GM10266 (cell line): ENCODE measurements at regions not wholly inside any gene's neighbourhood (a gene's known extent, or its start where the extent isn't known, plus 50 kb on each side); places are given as distances from the start of the nearest gene placed in this dataset.

ENCODE experiments used
- DNase-seq: peaks from one replicate; pipeline ENCODE4 v3.0.0; 2012; ENCODE audit errors: extremely low spot score
- TF ChIP-seq, protein P1 (sequence below): IDR thresholded peaks from 2 replicates; pipeline ENCODE4 v1.5.1; 2012; ENCODE audit warnings: mild to moderate bottlenecking, low read depth; ENCODE audit not compliant: control insufficient read depth, insufficient read depth; ENCODE audit errors: missing control alignments

DNA sequence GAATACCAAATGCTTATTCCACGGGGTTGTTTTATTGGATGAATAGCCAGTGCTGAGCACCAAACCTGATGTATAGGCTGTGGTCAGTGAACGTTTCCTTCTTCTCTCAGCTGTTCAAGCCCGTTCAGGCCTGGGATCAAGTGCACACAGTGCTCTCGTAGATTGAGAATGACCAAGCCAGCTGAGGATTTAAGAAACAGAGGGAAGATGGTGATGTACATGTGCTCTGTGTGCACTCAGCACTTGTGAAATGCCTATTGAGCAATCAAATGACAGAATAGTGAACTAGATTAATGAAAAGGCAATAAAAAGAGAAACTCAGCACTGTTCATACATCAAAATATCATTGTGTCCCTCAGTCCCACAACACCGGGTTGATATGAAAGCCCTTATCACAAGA lies 302.5 kb downstream of the BMPER start:
- TF ChIP-seq, protein P1, sequence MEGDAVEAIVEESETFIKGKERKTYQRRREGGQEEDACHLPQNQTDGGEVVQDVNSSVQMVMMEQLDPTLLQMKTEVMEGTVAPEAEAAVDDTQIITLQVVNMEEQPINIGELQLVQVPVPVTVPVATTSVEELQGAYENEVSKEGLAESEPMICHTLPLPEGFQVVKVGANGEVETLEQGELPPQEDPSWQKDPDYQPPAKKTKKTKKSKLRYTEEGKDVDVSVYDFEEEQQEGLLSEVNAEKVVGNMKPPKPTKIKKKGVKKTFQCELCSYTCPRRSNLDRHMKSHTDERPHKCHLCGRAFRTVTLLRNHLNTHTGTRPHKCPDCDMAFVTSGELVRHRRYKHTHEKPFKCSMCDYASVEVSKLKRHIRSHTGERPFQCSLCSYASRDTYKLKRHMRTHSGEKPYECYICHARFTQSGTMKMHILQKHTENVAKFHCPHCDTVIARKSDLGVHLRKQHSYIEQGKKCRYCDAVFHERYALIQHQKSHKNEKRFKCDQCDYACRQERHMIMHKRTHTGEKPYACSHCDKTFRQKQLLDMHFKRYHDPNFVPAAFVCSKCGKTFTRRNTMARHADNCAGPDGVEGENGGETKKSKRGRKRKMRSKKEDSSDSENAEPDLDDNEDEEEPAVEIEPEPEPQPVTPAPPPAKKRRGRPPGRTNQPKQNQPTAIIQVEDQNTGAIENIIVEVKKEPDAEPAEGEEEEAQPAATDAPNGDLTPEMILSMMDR = no peak
- no peak for DNase-seq

DNA sequence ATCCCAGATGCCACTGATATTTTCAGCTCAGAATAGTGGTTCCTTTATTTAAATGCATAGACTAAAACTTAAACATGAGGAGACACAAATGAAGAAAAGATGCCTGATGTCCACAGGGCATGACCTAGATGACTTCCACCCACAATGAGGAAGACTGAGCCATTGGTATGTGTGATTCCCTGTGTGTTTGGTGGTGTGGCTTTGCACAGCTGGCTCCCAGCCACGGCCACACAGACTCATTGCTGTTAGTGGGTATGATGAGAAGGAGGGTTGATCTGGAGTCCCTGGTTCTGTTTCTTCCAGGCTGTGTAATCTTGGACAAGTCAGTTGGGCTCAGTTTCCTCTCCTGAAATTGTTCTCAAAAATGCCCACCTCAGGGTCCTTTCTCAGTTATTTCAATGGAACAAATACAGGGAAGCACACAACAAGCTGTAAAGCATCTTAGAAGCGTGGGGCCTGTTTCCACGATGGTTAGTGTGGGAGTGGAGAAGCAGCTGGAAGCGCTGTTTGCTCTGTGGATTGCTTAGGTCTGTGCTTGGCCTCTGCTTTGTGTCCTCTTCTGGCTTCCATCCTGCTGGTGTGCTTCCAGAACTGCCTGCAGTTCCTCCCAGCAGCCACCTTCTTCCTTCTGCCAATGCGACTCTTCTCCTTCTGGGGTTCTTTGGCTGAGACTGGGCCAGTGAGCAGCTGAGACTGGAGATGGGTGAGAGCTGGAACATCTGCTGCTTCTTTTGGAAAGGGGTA lies 303.7 kb downstream of the BMPER start:
- no peak for DNase-seq
- TF ChIP-seq, protein P1 = no peak

DNA sequence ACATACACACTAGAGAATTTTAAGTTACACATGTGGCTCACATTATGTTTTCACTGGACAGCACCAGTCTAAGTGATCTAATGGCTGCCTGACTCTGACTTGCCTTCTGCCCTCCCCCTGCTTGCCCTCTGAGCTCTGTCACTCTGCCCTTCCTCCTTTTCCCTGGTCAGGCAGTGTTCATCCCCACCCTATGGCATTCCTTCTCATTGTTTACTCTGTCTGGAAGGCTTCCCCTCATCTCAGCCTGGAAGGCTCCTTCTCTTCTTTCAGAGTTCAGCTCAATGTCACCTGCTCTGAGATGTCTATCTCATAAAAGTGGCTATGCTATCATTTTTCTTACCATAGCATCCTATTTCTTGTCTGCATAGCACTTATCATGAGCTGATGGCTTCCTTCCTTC lies 305.7 kb downstream of the BMPER start:
- TF ChIP-seq, protein P1 = no peak
- DNase-seq = no peak

DNA sequence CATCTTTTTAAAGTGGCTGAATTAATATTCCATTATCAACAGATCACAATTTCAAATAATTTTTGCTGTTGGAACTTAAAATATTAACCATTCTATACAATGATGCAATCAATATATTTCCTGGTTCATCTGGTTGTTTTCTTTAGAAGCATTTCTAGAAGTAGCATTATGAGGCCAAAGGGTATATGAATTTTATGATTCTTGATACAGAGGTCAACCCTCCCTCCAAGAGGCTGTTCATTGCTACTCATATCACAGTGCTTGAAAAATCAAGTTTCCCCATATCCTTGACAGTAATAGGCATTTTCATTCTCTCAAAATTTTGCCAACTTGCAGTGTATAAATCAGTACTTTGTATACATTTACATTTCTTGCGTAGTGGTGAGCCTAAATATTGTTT lies 312.6 kb downstream of the BMPER start:
- TF ChIP-seq, protein P1 = no peak
- DNase-seq = no peak

DNA sequence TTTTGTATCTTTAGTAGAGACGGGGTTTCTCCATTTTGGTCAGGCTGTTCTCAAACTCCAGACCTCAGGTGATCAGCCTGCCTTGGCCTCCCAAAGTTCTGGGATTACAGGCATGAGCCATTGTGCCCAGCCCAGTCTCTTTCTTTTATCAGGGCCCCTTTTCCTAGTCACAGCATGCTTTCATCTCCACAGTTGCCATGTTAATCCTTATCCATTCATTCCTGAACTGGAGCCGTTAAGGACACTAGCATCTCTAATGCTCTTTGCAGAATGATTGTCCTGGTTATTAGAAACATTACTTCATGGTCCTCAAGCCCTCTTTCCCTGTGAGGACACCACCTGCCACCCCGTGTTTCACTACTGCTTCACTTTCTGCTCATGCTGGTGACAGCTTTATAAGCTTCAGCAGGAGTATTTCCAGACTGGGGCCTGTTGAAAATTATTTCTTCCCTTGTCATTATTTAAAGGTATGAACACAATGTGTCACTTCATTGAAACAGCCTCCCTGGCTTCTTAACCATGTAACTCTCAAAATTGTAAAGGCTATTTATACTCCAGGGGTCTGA lies 313.9 kb downstream of the BMPER start:
- DNase-seq = no peak

DNA sequence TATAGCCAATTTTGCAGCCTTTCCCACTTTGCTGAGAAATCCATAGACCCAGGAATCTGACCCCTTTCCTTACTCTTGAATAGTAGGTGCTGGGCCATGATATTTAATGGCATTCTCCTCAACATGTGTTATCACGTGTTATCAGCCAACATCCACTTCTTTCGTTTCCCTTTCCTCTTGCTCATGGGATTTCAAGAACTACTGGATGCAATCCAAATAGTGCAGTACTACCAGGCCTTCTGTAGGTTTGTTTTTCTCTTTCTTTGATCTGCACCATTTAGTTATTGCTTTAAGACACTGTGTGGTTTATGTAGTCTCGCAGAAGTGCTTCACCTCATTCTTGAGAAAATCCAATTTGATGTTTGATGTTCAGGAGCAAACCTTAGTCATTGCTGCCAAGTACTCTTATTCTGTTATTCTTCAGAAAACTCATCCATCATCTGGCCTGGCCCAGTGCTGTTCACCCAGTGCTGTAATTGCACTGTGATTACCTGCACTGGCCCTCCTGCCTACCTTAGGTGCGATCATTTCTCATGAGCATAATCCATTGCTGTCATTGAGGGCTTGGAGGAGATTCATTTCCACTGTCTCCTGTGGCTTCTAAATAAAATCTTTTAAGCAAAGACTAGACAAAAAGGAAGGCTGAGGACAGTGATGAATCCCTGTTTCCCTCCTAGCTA lies 315.3 kb downstream of the BMPER start:
- DNase-seq = no peak
- TF ChIP-seq, protein P1 = no peak

More for the DNA sequence above, 313.9 kb downstream of the BMPER start:
- TF ChIP-seq, protein P1 = no peak

DNA sequence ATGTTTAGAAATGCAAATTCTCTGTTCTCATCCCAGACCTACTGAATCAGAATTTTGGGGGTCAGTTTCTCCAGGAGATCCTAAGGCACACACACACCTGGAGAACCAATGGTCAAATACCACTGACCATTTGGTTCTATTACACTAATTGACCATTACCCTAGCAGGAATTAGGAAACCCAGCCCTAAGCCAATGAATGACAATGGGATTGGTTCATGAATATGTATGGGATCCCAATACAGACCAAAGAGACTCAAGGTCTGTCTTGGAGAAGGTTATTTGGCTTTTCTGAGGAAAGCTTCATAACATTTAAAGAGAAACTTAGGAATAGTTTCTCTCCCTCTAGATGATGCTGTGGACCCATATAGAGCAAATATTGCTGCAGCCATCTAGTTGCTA lies 317.0 kb downstream of the BMPER start:
- TF ChIP-seq, protein P1 = no peak
- no peak for DNase-seq
